ENCODE measurements at regions not wholly inside any gene's neighbourhood (a gene's known extent, or its start where the extent isn't known, plus 50 kb on each side); places are given as distances from the start of the nearest gene placed in this dataset.
A peak's percentile ranks its signal among the peaks of the same experiment; 100 is the strongest.
"Not testable (repeated sequence)": the region's sequence is repeated elsewhere in the genome, so short reads cannot be mapped to it uniquely, and the experiment has no call there.

DNA sequence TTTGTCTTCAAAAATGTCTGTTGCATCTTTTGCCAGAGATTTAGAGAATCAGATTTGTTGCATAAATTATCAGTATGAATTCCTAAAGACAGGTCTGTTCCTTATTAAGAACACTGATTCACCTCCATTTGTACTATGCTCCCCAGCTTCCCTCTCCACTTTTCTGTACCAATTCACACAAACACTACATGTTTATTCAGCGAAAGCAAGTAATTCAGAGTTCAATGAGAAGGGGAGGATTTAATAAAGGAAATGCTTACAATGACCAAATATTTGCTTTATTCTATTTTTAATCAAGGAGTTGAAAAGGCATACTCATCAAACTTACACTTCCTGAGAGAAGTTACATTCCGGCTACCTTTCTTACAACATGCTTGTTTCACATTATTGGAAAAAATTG lies 135.5 kb downstream of the NBPF8 start:
- DNase-seq (ENCODE audit: low read depth), result not testable (repeated sequence)

DNA sequence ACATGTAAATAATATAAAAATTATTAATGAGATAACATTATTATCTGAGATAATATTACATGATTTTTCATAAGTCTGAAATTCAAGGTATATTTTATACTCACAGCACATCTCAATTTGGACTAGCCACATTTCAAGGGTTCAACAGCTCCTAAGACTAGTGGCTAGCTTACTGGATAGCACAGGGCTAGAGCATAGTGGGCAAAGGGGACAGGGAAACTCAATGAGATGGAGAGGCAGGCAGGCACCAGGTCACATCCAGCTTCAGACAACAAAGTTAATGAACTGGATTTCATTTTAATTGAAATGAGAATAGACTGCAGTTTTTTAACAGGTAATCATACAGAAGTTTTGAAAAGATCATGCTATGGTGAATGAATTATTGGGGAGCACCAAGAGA lies 137.4 kb downstream of the NBPF8 start:
- not testable (repeated sequence) for DNase-seq (ENCODE audit: low read depth)

DNA sequence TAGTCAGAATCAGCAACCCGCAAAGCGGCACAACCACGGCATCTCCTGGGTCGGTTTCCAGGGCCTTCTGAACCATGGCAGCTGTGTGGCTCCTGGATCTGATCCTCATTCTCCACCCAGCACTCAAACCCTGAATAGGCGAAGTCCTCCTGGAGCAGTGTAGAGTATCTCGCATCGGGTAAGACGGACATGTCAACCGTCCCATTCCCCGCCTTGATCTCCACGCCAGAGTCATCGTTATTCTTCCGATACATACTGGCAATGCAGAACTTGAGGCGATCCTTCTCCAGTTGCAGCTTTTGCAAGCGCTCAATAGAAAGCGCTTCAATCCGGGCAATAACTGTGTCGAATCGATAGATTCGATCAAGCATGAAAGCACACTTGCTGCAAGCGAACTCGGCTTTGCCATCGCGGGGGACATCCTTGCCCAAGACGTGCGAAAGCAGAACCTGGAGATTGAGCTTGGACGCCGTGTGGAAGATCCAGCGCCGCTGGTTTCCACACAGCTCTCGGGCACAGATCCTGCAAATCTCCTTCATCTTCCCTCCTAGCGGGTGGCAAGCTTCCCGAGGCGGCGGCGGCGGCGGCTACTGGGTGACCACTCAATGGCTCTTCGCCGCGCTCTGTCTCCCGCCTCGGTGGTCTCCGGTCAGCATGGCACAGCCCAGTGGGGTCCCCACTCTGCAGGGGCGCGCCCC lies 142.9 kb downstream of the NBPF8 start:
- DNase-seq (ENCODE audit: low read depth), result not testable (repeated sequence)

DNA sequence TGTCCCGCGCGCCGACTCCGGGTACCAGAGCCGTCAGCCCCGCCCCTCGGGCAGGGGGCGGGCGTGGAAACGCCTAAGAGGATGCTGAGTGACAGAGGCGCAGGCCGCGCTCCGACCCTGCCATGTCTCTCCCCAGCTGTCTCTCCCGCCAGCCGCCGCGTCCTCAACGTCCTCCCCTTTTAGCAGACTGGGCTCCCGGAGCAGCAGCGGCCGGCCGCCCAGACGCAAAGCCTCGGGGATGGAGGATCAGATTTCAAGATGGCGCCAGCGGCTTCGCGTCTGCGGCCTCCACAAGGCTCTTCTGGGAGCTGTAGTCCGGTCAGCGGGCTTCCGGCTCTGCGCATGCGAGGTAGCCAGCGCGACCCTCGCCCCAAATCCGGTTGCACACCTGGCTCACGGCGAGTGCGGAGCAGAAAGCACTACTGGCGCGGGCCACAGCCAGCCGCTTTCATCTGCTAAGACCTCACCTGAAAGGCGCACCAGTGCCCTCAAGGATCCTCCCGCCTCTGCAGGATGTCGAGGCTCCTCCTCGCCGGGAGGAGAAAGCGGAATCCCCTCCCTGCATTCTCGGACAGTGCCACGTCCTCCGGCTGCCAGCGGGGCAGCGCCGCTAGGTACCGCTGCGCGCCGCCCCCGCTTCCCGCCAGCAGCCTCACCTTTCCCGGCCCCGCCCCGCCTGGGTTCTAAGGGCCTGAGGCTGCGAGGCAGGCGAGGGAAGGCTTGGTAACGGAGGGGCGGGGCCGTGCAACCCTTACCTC lies 143.6 kb downstream of the NBPF8 start:
- peak; percentile 68 for DNase-seq (ENCODE audit: low read depth)

DNA sequence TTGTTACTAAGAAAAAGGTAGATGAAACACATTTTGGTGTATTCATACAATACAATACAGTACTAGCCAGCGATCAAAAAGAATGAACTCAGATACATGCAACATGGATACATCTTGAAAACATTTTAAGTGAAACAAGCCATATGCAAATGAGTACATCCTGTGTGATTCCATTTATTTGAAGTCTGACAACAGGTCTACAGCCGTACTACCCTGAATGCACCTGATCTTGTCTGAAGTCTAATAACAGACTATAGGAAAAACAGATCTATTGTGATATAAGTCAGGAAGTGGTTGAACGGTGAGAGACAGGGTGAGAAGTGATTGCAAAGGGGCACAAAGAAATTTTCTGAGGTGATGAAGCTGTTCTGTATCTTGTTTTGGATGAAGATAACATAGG lies 146.9 kb downstream of the NBPF8 start:
- not testable (repeated sequence) for DNase-seq (ENCODE audit: low read depth)

DNA sequence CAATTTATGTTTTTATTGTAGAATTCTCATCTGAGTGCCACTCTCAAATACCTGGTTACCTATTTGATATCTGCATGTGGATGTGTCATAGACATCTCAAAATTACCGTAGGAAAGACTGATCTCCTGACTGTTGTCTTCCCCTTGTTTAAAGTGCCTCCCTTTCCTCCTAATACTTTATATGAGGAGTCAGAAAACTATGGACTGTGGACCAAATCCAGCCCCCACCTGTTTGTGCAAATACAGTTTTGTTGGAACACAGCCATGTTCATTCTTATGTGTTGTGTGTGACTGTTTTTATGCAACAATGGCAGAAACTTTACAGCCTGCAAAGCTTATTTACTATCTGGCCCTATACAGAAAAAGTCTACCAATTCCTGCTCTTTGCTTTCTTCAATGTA lies 150.6 kb downstream of the NBPF8 start:
- not testable (repeated sequence) for DNase-seq (ENCODE audit: low read depth)

DNA sequence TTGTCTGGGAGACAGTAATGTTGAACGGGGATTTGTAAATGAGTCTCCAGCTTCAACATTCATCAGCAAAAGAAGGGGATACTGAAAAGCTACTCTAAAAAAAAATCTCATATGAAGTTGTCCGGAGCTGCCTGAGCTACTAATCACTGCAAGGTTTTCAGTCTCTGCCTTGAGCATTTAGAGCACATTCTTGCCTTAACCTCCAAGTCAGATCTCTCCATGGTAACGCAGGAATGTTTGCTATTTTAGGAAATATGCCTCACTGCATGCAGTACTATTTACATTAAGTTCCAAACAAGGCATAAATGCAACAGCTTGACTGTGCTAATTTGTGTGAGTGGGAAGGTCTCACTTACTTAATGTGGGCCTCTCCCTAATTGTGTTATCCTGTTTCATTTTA lies 152.8 kb downstream of the NBPF8 start:
- DNase-seq (ENCODE audit: low read depth), result not testable (repeated sequence)

DNA sequence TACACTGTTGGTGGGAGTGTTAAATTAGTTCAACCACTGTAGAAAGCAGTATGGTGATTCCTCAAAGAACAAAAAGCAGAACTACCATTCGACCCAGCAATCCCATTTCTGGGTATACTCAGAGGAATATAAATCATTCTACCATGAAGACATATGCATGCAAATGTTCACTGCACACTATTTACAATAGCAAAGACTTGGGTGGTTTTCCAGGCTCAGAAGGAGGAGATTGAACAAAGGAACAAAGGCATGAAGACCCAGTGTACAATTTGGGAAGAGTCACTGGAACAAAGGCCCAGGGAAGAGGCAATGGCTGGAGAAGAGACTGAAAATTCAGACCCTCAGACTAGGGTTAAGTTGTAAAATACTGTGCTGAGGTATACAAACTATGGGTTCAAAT lies 148.5 kb upstream of the NBPF26 start:
- DNase-seq (ENCODE audit: low read depth), result not testable (repeated sequence)

DNA sequence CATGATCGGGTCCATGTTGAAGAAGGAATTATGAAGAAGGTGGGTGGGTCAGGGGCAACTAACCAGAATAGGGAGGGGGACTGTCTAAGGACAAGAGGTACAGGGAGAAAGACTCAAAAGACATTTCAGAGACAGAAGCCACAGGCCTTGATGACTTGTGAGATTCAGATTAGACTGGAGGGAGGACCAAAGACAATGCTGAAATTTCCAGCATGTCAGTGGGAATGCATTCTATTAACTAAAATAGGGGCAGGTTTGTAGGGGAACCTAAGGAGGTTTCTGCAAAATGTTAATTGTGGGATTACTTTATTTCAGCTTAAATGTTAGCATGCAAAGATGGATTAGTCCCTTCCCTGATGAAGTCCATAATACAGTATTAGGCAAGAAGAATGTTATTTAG lies 141.6 kb upstream of the NBPF26 start:
- DNase-seq (ENCODE audit: low read depth), result not testable (repeated sequence)

DNA sequence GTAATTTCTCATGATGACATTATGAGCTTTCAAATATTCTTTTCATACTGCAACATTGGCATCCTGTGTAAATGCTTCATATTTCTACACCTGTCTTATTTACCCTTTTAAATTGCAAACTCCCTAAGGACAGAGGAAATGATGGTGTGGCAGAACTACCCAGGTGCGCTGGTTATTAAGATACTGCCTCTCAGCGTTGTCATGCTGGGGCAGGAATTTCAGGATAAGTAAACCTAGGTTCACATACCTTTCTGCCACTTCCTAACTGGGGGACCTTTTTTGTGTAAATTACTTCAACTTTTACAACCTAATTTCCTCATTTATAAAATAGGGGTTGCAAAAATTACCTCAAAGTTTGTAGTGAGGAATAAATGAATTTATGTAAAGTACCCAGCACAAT lies 137.7 kb upstream of the NBPF26 start:
- not testable (repeated sequence) for DNase-seq (ENCODE audit: low read depth)

DNA sequence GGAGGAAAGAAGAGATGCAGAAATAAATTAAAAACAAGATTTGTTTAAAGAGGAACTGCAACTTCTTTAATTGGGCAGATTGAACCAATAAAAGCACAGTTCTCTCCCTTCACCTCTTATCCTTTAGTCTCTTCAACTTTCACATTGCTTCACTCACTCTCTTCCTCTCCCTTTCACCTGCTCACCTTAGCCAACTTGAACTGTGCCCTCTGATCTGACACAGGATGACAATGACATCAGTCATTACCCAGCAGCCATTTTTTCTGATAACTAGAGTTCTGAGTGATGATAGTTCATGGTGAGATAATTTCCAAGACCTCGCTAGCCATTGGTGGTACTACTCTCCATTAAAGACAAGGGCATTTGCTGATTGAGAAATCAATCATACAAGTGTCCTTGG lies 134.9 kb upstream of the NBPF26 start:
- DNase-seq (ENCODE audit: low read depth), result not testable (repeated sequence)

DNA sequence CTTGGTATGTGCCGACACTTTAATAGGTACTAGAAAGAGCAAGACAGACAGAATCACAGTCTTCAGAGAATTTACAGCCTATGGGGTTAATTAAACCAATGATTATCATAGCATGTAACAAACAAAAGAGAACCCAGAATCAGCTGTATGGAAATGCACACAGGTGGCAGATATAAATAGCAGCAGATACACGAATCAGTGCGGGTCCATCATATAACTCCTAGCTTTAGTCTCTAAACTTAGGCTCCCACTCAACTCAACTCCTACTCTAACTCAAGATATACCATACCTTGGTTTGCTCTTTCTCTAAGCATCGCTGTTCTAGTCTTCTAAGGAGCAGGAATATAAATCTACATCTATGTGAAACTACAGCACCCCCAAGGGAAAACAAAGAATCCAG lies 132.0 kb upstream of the NBPF26 start:
- DNase-seq (ENCODE audit: low read depth), result not testable (repeated sequence)

DNA sequence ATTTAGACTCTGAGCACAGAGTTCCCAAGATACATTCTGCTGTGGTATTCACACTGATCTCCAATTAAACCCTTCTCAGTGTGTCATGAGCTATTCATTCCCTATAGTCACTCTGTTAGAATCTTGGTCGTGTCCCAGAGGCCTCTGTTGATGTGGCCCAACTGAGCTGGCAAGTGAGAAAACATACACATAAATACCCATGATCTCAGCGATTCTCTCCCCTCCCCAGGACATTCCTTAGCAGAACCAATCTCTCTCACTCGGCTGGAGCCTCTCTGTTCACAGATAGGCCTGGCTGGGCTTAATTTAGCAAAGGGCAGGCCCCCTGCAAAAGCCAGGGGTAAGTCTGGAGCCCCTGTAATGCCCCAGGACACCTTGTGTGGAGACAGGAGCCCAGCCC lies 130.8 kb upstream of the NBPF26 start:
- not testable (repeated sequence) for DNase-seq (ENCODE audit: low read depth)

DNA sequence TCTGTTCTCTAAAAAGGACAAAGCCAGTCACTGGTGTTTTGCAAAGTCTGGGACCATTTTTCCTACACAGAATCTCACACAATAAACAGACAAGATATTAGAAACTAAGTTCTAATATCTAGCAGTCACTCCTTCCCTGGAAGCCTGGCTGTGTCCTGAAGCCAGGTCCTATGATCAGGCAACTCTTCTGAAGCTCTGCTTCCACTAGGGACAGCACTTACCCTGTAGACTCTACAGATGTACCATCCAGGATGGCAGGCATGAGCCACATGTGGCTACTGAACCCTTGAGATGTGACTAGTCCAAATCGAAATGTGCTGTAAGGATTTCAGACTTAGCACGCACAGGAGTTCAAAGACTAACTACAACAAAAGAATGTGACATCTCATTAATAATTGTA lies 130.1 kb upstream of the NBPF26 start:
- DNase-seq (ENCODE audit: low read depth), result not testable (repeated sequence)

DNA sequence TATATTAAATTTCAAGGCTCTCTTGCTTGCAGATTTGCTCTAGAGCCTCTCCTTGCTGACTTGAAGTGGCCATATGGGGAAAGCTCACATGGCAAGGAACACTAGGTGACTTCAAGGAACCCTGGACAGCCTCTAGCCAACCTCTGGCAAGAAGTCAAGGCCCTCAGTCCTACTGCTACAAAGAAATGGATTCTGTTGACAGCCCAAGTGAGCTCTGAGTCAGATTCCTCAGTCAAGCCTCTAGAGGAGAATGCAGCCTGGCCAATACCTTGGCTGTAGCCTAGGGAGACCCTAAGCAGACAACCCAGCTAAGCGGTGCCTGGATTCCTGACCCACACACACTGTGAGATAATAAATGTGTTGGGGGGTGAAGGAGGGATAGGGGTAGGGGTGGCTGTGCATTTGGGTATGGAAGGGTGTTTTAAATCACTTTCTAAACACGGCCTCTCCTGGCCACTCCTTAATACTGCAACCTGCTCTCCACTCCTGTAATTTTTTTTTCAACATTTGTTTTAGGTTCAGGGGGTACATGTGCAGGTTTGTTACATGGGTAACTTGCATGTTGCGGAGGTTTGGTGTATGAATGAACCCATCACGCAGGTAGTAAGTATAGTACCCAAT lies 125.3 kb upstream of the NBPF26 start:
- not testable (repeated sequence) for DNase-seq (ENCODE audit: low read depth)

DNA sequence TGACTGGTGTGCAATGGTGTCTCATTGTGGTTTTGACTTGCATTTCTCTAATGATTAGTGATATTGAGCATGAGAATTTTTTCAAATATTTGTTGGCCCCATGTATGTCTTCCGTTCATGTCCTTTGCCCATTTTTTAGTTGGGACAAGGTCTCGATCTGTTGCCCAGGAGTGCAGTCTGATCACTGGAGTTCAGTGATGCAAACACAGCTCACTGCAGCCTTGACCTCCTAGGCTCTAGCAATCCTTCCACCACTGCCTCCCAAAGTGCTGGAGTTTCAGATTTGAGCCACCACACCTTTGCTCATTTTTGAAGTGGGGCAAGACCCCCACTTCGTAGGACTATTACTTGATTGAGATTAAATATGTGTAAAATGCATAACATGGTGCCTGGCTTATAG lies 124.2 kb upstream of the NBPF26 start:
- DNase-seq (ENCODE audit: low read depth), result not testable (repeated sequence)

DNA sequence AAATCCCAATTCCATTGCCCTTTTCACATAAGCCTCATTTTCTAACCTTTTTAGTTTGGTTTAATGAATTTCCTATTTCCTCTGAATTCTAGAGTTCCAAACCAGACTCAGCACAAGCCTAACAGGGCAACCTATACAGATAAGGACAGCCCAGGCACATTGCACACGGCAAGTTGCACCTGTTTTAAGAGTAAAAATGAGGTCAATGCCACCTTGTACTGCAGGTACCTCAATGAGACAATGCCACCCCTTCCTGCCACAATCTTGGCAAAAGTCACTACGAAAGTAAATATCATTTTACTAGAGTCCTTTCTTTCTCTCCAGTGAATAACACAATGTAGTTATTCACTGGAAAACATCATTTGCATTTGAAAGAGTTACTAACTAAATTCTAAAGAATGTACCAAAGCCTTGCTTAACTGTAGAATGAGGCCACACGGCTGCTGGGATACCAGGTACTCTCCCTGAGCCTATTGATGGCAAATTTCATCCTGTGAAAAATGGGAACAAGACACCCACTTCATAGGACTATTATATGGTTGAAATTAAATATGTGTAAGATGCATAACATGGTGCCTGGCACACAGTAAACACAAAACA lies 123.2 kb upstream of the NBPF26 start:
- DNase-seq (ENCODE audit: low read depth), result not testable (repeated sequence)

DNA sequence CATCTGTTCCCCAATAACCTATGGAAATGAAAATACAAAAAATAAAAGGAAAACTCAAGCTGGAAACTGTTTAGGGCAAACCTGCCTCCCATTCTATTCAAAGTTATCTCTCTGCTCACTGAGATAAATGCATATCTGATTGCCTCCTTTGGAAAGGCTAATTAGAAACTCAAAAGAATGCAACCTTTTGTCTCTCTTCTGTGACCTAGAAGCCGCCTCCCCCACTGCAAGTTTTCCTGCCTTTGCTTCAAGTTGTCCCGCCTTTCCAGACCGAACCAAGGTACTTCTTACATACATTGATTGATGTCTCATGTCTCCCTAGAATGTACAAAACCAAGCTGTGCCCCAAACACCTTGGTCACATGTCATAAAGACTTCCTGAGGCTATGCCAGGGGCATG lies 115.9 kb upstream of the NBPF26 start:
- DNase-seq (ENCODE audit: low read depth), result not testable (repeated sequence)

DNA sequence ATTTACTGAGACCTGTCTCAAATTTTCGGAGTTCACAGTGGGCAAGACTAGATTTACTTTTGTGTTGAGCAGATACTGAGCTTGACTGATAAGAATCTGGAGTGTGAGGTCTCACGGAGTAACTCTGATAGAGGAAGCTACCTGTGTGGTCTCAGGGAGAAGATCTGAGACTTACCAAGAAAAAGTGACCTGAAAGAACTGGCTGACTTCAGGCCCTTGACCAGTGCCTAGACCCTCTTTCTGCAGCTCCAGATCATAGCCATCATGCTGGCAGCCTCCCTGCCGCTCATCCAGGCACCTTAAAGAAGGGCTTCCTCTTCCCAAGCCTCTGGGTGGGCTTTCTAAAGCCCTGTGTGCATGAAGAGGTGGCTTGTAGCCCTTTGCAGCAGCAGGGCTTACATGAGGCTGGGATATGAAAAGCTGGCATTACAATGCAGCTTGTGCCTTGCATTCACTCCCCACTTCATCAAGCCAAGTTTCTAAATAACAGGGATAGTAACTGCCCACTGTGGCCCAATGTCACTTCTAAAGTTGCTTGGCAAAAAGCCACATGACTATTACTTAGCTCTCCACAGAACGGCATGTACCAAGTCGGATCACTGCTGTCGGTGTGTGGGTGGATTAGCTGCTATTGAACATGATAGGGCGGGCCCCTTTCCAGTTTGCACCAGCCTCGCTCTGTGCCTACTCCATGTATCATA lies 115.3 kb upstream of the NBPF26 start:
- DNase-seq (ENCODE audit: low read depth), result not testable (repeated sequence)

DNA sequence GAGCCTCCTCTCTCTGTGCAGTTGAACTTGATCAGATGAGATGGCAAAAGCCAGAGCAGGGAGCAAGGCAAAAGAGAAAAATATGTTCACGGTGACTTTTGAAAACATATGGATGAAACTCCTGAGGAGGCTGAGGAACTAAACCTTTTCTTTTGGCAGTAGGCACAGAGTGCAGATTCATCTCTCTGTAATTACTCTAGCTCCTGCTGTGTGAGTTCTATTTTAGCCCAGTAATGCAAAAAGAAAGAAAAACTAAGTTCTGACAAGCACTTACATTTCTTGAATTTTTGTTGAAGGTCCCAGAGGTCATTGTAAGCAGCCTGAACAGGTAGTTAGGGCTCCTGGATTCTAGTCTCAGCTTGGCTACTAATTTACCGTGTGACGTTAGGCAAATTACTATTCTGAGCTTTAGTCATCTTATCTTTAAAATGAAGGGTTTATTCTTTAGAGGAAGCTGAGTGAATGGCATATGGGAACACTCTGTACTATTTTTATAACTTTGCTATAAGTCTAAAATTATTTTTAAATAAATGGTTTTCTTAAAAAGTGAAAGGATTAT lies 114.7 kb upstream of the NBPF26 start:
- DNase-seq (ENCODE audit: low read depth), result not testable (repeated sequence)

DNA sequence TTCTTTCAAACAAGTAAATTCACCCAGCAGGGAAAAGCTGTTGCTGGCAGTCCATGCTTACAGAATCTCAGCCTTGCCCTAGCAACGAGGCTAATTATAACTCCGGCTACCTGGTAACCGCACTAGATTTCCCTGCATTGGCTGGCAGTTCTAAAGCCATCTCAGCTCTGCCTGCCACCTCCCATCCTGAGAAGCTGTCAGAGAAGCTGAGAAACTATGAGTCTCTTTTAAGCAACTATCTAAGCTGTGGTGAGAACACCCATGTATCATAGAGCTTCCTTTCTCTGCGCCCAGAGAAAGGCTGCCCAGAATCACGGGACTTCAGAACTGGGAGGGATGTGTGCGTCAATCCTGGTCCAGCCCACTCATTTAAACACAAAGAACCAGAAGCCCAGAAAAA lies 113.9 kb upstream of the NBPF26 start:
- DNase-seq (ENCODE audit: low read depth), result not testable (repeated sequence)
